H1 (cell line): ENCODE measurements at regions not wholly inside any gene's neighbourhood (a gene's known extent, or its start where the extent isn't known, plus 50 kb on each side); places are given as distances from the start of the nearest gene placed in this dataset.

Experiments
- ATF2 ChIP-seq: IDR thresholded peaks from 2 replicates; pipeline ENCODE4 v1.6.1; 2012; ENCODE audit warnings: low read length, inconsistent platforms
- CHD7 ChIP-seq: fragments of 300-600 bp; sonication (generic); IDR thresholded peaks from 2 replicates; pipeline ENCODE4 v1.7.1; 2012; ENCODE audit warnings: low read length, moderate library complexity, mild to moderate bottlenecking, inconsistent platforms; ENCODE audit not compliant: insufficient replicate concordance
- JUND ChIP-seq: IDR thresholded peaks from 2 replicates; pipeline ENCODE4 v1.6.1; 2011; ENCODE audit warnings: mild to moderate bottlenecking, improper control_type of control experiment, low read length
- KDM5A ChIP-seq: fragments of 200-600 bp; IDR thresholded peaks from 2 replicates; pipeline ENCODE4 v1.7.1; 2012; ENCODE audit warnings: mild to moderate bottlenecking, low read length, inconsistent platforms, mixed read lengths
- RNF2 ChIP-seq: fragments of 200-900, 300-1000 bp; sonication (generic); IDR thresholded peaks from 2 replicates; pipeline ENCODE4 v1.7.1; 2016; ENCODE audit warnings: borderline replicate concordance, low read depth, mild to moderate bottlenecking, antibody characterized with exemption, low read length; ENCODE audit not compliant: poor library complexity, severe bottlenecking; ENCODE audit errors: missing control alignments
- SIX5 ChIP-seq: IDR thresholded peaks from 2 replicates; pipeline ENCODE4 v1.6.1; 2011; ENCODE audit warnings: mild to moderate bottlenecking, low read depth, low read length

GRCh38 chr18:34042423-34043146, 182.1 kb downstream of the NOL4 start (continued):
- TF ChIP-seq RNF2: no peak
- no peak for TF ChIP-seq SIX5
- TF ChIP-seq JUND: no peak
- TF ChIP-seq CHD7: no peak
- TF ChIP-seq KDM5A: no peak
- no peak for TF ChIP-seq ATF2
